ENCODE measurements at regions not wholly inside any gene's neighbourhood (a gene's known extent, or its start where the extent isn't known, plus 50 kb on each side); places are given as distances from the start of the nearest gene placed in this dataset.

- intact Hi-C loops (cut with micrococcal nuclease; ENCODE audit: unreplicated experiment): no loop called here
- Histone ChIP-seq H3K27ac (ENCODE audit: low read depth, low read length, poor library complexity, severe bottlenecking) (no peak overlapping the region), H3K4me1 (ENCODE audit: insufficient read depth, low read length, poor library complexity, severe bottlenecking) (no peaks in the 10 kb centered on the region), H3K4me3 (ENCODE audit: low read depth, low read length, poor library complexity, severe bottlenecking) (no peak overlapping the region), H3K36me3 (ENCODE audit: insufficient read depth, low read length, poor library complexity, severe bottlenecking) (no peaks in the 10 kb centered on the region), H3K27me3 (replicated peaks; ENCODE audit: insufficient read depth, low read depth, low read length, poor library complexity) (no peaks in the 10 kb centered on the region), H3K9me3 (ENCODE audit: low read depth, low read length, poor library complexity, severe bottlenecking) (no peaks in the 10 kb centered on the region)
- no peak for TF ChIP-seq CTCF (conservative IDR thresholded peaks at IDR 0.05; ENCODE audit: low read depth, low read length)
- TF ChIP-seq EZH2 (IDR thresholded peaks at IDR 0.05; ENCODE audit: borderline replicate concordance, low read depth, low read length, poor library complexity, severe bottlenecking): no peak
- DNase-seq (ENCODE audit: low spot score): no peak
- BruUV-seq (replicated peaks): no TSS peak
- ChIA-PET CTCF (no interaction called here), POLR2A (ENCODE audit: low non-redundant PET) (no interaction called here)
Observed at GRCh38 chr1:59046134-59046533, 250.8 kb upstream of the FGGY start.

GRCh38 chr1:59046730-59047157 lies 250.2 kb upstream of the FGGY start:
- H3K27ac ChIP-seq (ENCODE audit: low read depth, low read length, poor library complexity, severe bottlenecking): no peak overlapping the region
- no TSS peak for BruUV-seq (replicated peaks)
- ChIA-PET POLR2A (ENCODE audit: low non-redundant PET) (no interaction called here), CTCF (no interaction called here)
- DNase-seq (ENCODE audit: low spot score): no peak
- no peak overlapping the region for H3K4me3 ChIP-seq (ENCODE audit: low read depth, low read length, poor library complexity, severe bottlenecking)
- no peaks in the 10 kb centered on the region for H3K27me3 ChIP-seq (replicated peaks; ENCODE audit: insufficient read depth, low read depth, low read length, poor library complexity)
- no peaks in the 10 kb centered on the region for H3K9me3 ChIP-seq (ENCODE audit: low read depth, low read length, poor library complexity, severe bottlenecking)
- TF ChIP-seq EZH2 (IDR thresholded peaks at IDR 0.05; ENCODE audit: borderline replicate concordance, low read depth, low read length, poor library complexity, severe bottlenecking) (no peak), CTCF (conservative IDR thresholded peaks at IDR 0.05; ENCODE audit: low read depth, low read length) (no peak)
- no peaks in the 10 kb centered on the region for H3K36me3 ChIP-seq (ENCODE audit: insufficient read depth, low read length, poor library complexity, severe bottlenecking)
- intact Hi-C loops (cut with micrococcal nuclease; ENCODE audit: unreplicated experiment): no loop called here
- no peaks in the 10 kb centered on the region for H3K4me1 ChIP-seq (ENCODE audit: insufficient read depth, low read length, poor library complexity, severe bottlenecking)

GRCh38 chr1:59051007-59051406 lies 245.9 kb upstream of the FGGY start:
- intact Hi-C loops (cut with micrococcal nuclease; ENCODE audit: unreplicated experiment): no loop called here
- TF ChIP-seq EZH2 (IDR thresholded peaks at IDR 0.05; ENCODE audit: borderline replicate concordance, low read depth, low read length, poor library complexity, severe bottlenecking): no peak
- no peak for TF ChIP-seq CTCF (conservative IDR thresholded peaks at IDR 0.05; ENCODE audit: low read depth, low read length)
- BruUV-seq (replicated peaks): no TSS peak
- Histone ChIP-seq H3K27me3 (replicated peaks; ENCODE audit: insufficient read depth, low read depth, low read length, poor library complexity) (no peaks in the 10 kb centered on the region), H3K36me3 (ENCODE audit: insufficient read depth, low read length, poor library complexity, severe bottlenecking) (no peaks in the 10 kb centered on the region), H3K9me3 (ENCODE audit: low read depth, low read length, poor library complexity, severe bottlenecking) (no peaks in the 10 kb centered on the region), H3K27ac (ENCODE audit: low read depth, low read length, poor library complexity, severe bottlenecking) (no peak overlapping the region), H3K4me3 (ENCODE audit: low read depth, low read length, poor library complexity, severe bottlenecking) (no peak overlapping the region), H3K4me1 (ENCODE audit: insufficient read depth, low read length, poor library complexity, severe bottlenecking) (peaks cover 2% of the 10 kb centered on the region)
- POLR2A ChIA-PET (ENCODE audit: low non-redundant PET): no interaction called here
- no peak for DNase-seq (ENCODE audit: low spot score)
- CTCF ChIA-PET: no interaction called here

All from A673 (cell line).